H9 (cell line): ENCODE measurements at regions not wholly inside any gene's neighbourhood (a gene's known extent, or its start where the extent isn't known, plus 50 kb on each side); places are given as distances from the start of the nearest gene placed in this dataset.

Experiments used
- DNase-seq: peaks from one replicate; pipeline ENCODE4 v3.0.0-alpha.2; 2017
- H2AFZ ChIP-seq: one replicate; pipeline ENCODE4 v1.6.1; 2013; ENCODE audit warnings: mild to moderate bottlenecking, low read length, control low read depth, moderate library complexity
- H2AK5ac ChIP-seq: 2 replicates; pipeline ENCODE4 v1.6.1; 2013; ENCODE audit warnings: low read length, control low read depth, mixed read lengths; ENCODE audit not compliant: insufficient read length
- H2BK120ac ChIP-seq: one replicate; pipeline ENCODE4 v1.6.1; 2013; ENCODE audit warnings: low read depth, mild to moderate bottlenecking, low read length, control low read depth, inconsistent platforms; ENCODE audit not compliant: poor library complexity, severe bottlenecking
- H2BK12ac ChIP-seq: 2 replicates; pipeline ENCODE4 v1.6.1; 2013; ENCODE audit warnings: low read length, control low read depth, mixed read lengths, low read depth; ENCODE audit not compliant: insufficient read length
- H2BK15ac ChIP-seq: 2 replicates; pipeline ENCODE4 v1.6.1; 2013; ENCODE audit warnings: low read depth, low read length, control low read depth
- H2BK20ac ChIP-seq: one replicate; pipeline ENCODE4 v1.6.1; 2013; ENCODE audit warnings: low read depth, mild to moderate bottlenecking, low read length, control low read depth, inconsistent platforms; ENCODE audit not compliant: poor library complexity, severe bottlenecking
- H2BK5ac ChIP-seq: 2 replicates; pipeline ENCODE4 v1.6.1; 2013; ENCODE audit warnings: low read length, control low read depth, mixed read lengths; ENCODE audit not compliant: insufficient read length
- H3K14ac ChIP-seq: 2 replicates; pipeline ENCODE4 v1.6.1; 2013; ENCODE audit warnings: low read length, control low read depth; ENCODE audit not compliant: insufficient read depth
- H3K18ac ChIP-seq: 2 replicates; pipeline ENCODE4 v1.6.1; 2013; ENCODE audit warnings: low read depth, mild to moderate bottlenecking, mixed read lengths, low read length, control low read depth; ENCODE audit not compliant: insufficient read length
- H3K23ac ChIP-seq: 2 replicates; pipeline ENCODE4 v1.6.1; 2013; ENCODE audit warnings: low read length, control low read depth, mixed read lengths, low read depth; ENCODE audit not compliant: insufficient read length
- H3K23me2 ChIP-seq: 2 replicates; pipeline ENCODE4 v1.6.1; 2013; ENCODE audit warnings: low read depth, mild to moderate bottlenecking, mixed read lengths, low read length, control low read depth; ENCODE audit not compliant: insufficient read length, poor library complexity, severe bottlenecking
- H3K27ac ChIP-seq: 2 replicates; pipeline ENCODE4 v1.5.1; 2013; ENCODE audit warnings: low read length, control low read depth, mixed read lengths, low read depth; ENCODE audit not compliant: insufficient read length
- H3K27me3 ChIP-seq: 2 replicates; pipeline ENCODE4 v1.6.1; 2013; ENCODE audit warnings: low read length, control low read depth, inconsistent platforms; ENCODE audit not compliant: insufficient read depth
- H3K4ac ChIP-seq: 2 replicates; pipeline ENCODE4 v1.6.1; 2013; ENCODE audit warnings: low read depth, mild to moderate bottlenecking, control low read depth, inconsistent platforms, low read length, moderate library complexity
- H3K4me1 ChIP-seq: 2 replicates; pipeline ENCODE4 v1.6.1; 2013; ENCODE audit warnings: low read length, control low read depth, inconsistent platforms; ENCODE audit not compliant: insufficient read depth
- H3K4me2 ChIP-seq: 2 replicates; pipeline ENCODE4 v1.6.1; 2013; ENCODE audit warnings: low read length, control low read depth, mixed read lengths; ENCODE audit not compliant: insufficient read length, insufficient read depth
- H3K56ac ChIP-seq: 2 replicates; pipeline ENCODE4 v1.6.1; 2013; ENCODE audit warnings: low read depth, mild to moderate bottlenecking, mixed read lengths, low read length, control low read depth; ENCODE audit not compliant: insufficient read length
- H3K79me1 ChIP-seq: 2 replicates; pipeline ENCODE4 v1.6.1; 2013; ENCODE audit warnings: low read depth, mild to moderate bottlenecking, moderate library complexity, low read length, control low read depth, inconsistent platforms; ENCODE audit not compliant: insufficient read depth, poor library complexity, severe bottlenecking
- H3K79me2 ChIP-seq: 2 replicates; pipeline ENCODE4 v1.6.1; 2013; ENCODE audit warnings: low read length, control low read depth, inconsistent platforms; ENCODE audit not compliant: insufficient read depth
- H3K9ac ChIP-seq: 2 replicates; pipeline ENCODE4 v1.6.1; 2013; ENCODE audit warnings: low read length, control low read depth, mixed read lengths; ENCODE audit not compliant: insufficient read length; ENCODE audit errors: extremely low read depth
- H3K9me3 ChIP-seq: one replicate; pipeline ENCODE4 v1.6.1; 2013; ENCODE audit warnings: low read depth, low read length, inconsistent platforms; ENCODE audit not compliant: control insufficient read depth
- H3T11ph ChIP-seq: one replicate; pipeline ENCODE4 v1.6.1; 2013; ENCODE audit warnings: mild to moderate bottlenecking, low read length, control low read depth, inconsistent platforms
- H4K20me1 ChIP-seq: one replicate; pipeline ENCODE4 v1.6.1; 2013; ENCODE audit not compliant: control insufficient read depth, insufficient read length, insufficient read depth
- H4K5ac ChIP-seq: 2 replicates; pipeline ENCODE4 v1.6.1; 2013; ENCODE audit warnings: low read depth, mild to moderate bottlenecking, mixed read lengths, low read length, control low read depth; ENCODE audit not compliant: insufficient read length
- H4K8ac ChIP-seq: replicated peaks from 2 replicates; pipeline ENCODE4 v1.6.1; 2013; ENCODE audit warnings: low read length, control low read depth, mixed read lengths, low read depth; ENCODE audit not compliant: insufficient read length
- H4K91ac ChIP-seq: 2 replicates; pipeline ENCODE4 v1.6.1; 2013; ENCODE audit warnings: low read depth, mild to moderate bottlenecking, moderate library complexity, mixed read lengths, low read length, control low read depth; ENCODE audit not compliant: insufficient read length
- H3K27ac Mint-ChIP-seq, 3 experiments: 2 replicates in 2 of 3; 3 replicates in 1 of 3; pipeline ENCODE4 v1.8.0; 2020 to 2021; ENCODE audit warnings: mixed read lengths in 3 of 3, mild to moderate bottlenecking in 1 of 3, moderate library complexity in 1 of 3
- H3K27me3 Mint-ChIP-seq: 2 replicates; pipeline ENCODE4 v1.8.0; 2021; ENCODE audit warnings: low read depth, mild to moderate bottlenecking, moderate library complexity, mixed read lengths
- H3K36me3 Mint-ChIP-seq, 3 experiments: 2 replicates in 2 of 3; 3 replicates in 1 of 3; pipeline ENCODE4 v1.8.0; 2020 to 2021; ENCODE audit warnings: low read depth in 3 of 3, mixed read lengths in 3 of 3; ENCODE audit not compliant: insufficient read depth in 1 of 3
- H3K4me1 Mint-ChIP-seq, 2 experiments: 2 replicates each; pipeline ENCODE4 v1.8.0; 2020; ENCODE audit warnings: mixed read lengths in 2 of 2
- H3K4me3 Mint-ChIP-seq, 2 experiments: 2 replicates in 1 of 2; 3 replicates in 1 of 2; pipeline ENCODE4 v1.8.0; 2020 to 2021; ENCODE audit warnings: mild to moderate bottlenecking in 2 of 2, mixed read lengths in 2 of 2, moderate library complexity in 1 of 2
- H3K9me3 Mint-ChIP-seq, 2 experiments: 2 replicates in 1 of 2; 3 replicates in 1 of 2; pipeline ENCODE4 v1.8.0; 2020; ENCODE audit warnings: mild to moderate bottlenecking in 2 of 2, mixed read lengths in 2 of 2, moderate library complexity in 1 of 2
- CTCF ChIP-seq: fragments of 200-600 bp; sonication (generic); conservative IDR thresholded peaks from 3 replicates; pipeline ENCODE4 v1.8.0; 2021; ENCODE audit warnings: antibody characterized with exemption, mild to moderate bottlenecking

DNA sequence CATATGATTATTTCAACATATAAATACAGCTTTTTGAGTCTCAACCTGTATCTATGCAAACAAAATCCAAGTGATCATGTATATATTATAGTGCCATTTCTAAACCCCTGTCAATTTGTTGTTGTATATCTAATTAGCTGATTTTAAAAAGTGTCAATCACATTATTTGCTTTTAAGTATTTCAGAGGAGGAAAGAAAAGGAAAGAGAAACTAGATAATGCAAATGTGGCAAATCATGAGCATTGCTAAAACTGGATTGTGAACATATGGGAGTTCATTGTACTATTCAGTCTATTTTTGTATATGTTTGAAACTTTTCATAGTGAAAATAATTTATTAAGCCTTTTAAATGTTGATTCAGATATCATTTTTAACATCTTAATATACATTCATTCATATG lies 190.7 kb downstream of the ZIC4 start:
- no peaks in the 10 kb centered on the region for H3K79me1 ChIP-seq
- H4K5ac ChIP-seq = no peak overlapping the region
- H3T11ph ChIP-seq = no peak overlapping the region
- H3K9ac ChIP-seq = no peak overlapping the region
- H3K18ac ChIP-seq = no peak overlapping the region
- H3K14ac ChIP-seq = no peak overlapping the region
- no peak overlapping the region for H2BK12ac ChIP-seq
- H3K4ac ChIP-seq = no peak overlapping the region
- H3K56ac ChIP-seq = no peak overlapping the region
- H3K23ac ChIP-seq = no peak overlapping the region
- no peaks in the 10 kb centered on the region for H3K4me1 ChIP-seq
- no peak overlapping the region for H2BK15ac ChIP-seq
- H3K23me2 ChIP-seq = no peaks in the 10 kb centered on the region
- Mint-ChIP-seq H3K27me3 (no peaks in the 10 kb centered on the region), H3K27ac (no peak overlapping the region), H3K36me3 (no peaks in the 10 kb centered on the region), H3K9me3 (no peaks in the 10 kb centered on the region), H3K4me1 (peaks cover 2 to 3% of the 10 kb centered on the region in 2 experiments; a peak in 1 of 4 replicates), H3K4me3 (no peak overlapping the region)
- no peak for DNase-seq
- no peak overlapping the region for H2BK120ac ChIP-seq
- H2BK5ac ChIP-seq = no peak overlapping the region
- no peak overlapping the region for H4K91ac ChIP-seq
- no peak overlapping the region for H2BK20ac ChIP-seq
- H3K4me2 ChIP-seq = no peak overlapping the region
- no peak overlapping the region for H3K27ac ChIP-seq
- H3K9me3 ChIP-seq = no peaks in the 10 kb centered on the region
- TF ChIP-seq CTCF = no peak
- H2AFZ ChIP-seq = no peak overlapping the region
- no peaks in the 10 kb centered on the region for H4K20me1 ChIP-seq
- H4K8ac ChIP-seq = no peak overlapping the region
- no peaks in the 10 kb centered on the region for H3K27me3 ChIP-seq
- H3K79me2 ChIP-seq = no peaks in the 10 kb centered on the region
- no peak overlapping the region for H2AK5ac ChIP-seq
